ENCODE measurements at regions not wholly inside any gene's neighbourhood (a gene's known extent, or its start where the extent isn't known, plus 50 kb on each side); places are given as distances from the start of the nearest gene placed in this dataset.

- TF ChIP-seq CTCF (IDR thresholded peaks at IDR 0.05): no peak
- TF ChIP-seq POLR2A (IDR thresholded peaks at IDR 0.05): no peak
- TF ChIP-seq POLR2AphosphoS5 (IDR thresholded peaks at IDR 0.05): no peak
- TF ChIP-seq EP300 (IDR thresholded peaks at IDR 0.05; ENCODE audit: low read depth): no peak
Measured at GRCh38 chr6:134719911-134720310, 230.0 kb downstream of the ALDH8A1 start.

Measured in transverse colon (tissue), 4 donors.